GM19463 (cell line): ENCODE measurements at regions not wholly inside any gene's neighbourhood (a gene's known extent, or its start where the extent isn't known, plus 50 kb on each side); places are given as distances from the start of the nearest gene placed in this dataset.

ENCODE experiments used
- ATAC-seq: cut with Tn5 transposase; IDR thresholded peaks from one replicate; pipeline ENCODE4 v1.9.1; 2021; ENCODE audit warnings: mild to moderate bottlenecking, moderate library complexity; ENCODE audit not compliant: unreplicated experiment

GRCh38 chr16:85187447-85187846, 75.2 kb upstream of the CIBAR2 start:
- ATAC-seq = no peak

GRCh38 chr16:85187886-85188285, 75.6 kb upstream of the CIBAR2 start:
- ATAC-seq = no peak

GRCh38 chr16:85188822-85189672, 76.8 kb upstream of the CIBAR2 start:
- ATAC-seq = no peak

GRCh38 chr16:85190572-85190971, 78.3 kb upstream of the CIBAR2 start:
- no peak for ATAC-seq

- no peak for ATAC-seq
Measured at GRCh38 chr16:85191341-85191965, 79.2 kb upstream of the CIBAR2 start.

GRCh38 chr16:85192238-85193114, 80.2 kb upstream of the CIBAR2 start:
- ATAC-seq = no peak

- no peak for ATAC-seq
Measured at GRCh38 chr16:85193115-85193493, 80.8 kb upstream of the CIBAR2 start.

- no peak for ATAC-seq
Measured at GRCh38 chr16:85193876-85194275, 81.6 kb upstream of the CIBAR2 start.

- no peak for ATAC-seq
Measured at GRCh38 chr16:85194307-85195270, 82.3 kb upstream of the CIBAR2 start.

GRCh38 chr16:85195271-85195647, 83.0 kb upstream of the CIBAR2 start:
- ATAC-seq = no peak

GRCh38 chr16:85195900-85196772, 83.9 kb upstream of the CIBAR2 start:
- ATAC-seq = no peak

- ATAC-seq = no peak
Measured at GRCh38 chr16:85196976-85197375, 84.7 kb upstream of the CIBAR2 start.

- ATAC-seq = no peak
Measured at GRCh38 chr16:85197611-85198566, 85.6 kb upstream of the CIBAR2 start.

- no peak for ATAC-seq
Measured at GRCh38 chr16:85199069-85199725, 86.9 kb upstream of the CIBAR2 start.

GRCh38 chr16:85199880-85200279, 87.6 kb upstream of the CIBAR2 start:
- no peak for ATAC-seq

- no peak for ATAC-seq
Measured at GRCh38 chr16:85200471-85201278, 88.4 kb upstream of the CIBAR2 start.

GRCh38 chr16:85201574-85201973, 89.3 kb upstream of the CIBAR2 start:
- ATAC-seq = no peak
